GM18858 (cell line): ENCODE measurements at regions not wholly inside any gene's neighbourhood (a gene's known extent, or its start where the extent isn't known, plus 50 kb on each side); places are given as distances from the start of the nearest gene placed in this dataset.
"Not testable (repeated sequence)": the region's sequence is repeated elsewhere in the genome, so short reads cannot be mapped to it uniquely, and the experiment has no call there.

Source experiments
- ATAC-seq: cut with Tn5 transposase; IDR thresholded peaks from one replicate; pipeline ENCODE4 v1.9.1; 2021; ENCODE audit not compliant: unreplicated experiment

- no peak for ATAC-seq
Measured at GRCh38 chr1:157369808-157370521, 182.3 kb downstream of the FCRL5 start.

- ATAC-seq, result not testable (repeated sequence)
Measured at GRCh38 chr1:157368941-157369340, 183.4 kb downstream of the FCRL5 start.

GRCh38 chr1:157368363-157368762, 184.0 kb downstream of the FCRL5 start:
- ATAC-seq, result no peak

DNA sequence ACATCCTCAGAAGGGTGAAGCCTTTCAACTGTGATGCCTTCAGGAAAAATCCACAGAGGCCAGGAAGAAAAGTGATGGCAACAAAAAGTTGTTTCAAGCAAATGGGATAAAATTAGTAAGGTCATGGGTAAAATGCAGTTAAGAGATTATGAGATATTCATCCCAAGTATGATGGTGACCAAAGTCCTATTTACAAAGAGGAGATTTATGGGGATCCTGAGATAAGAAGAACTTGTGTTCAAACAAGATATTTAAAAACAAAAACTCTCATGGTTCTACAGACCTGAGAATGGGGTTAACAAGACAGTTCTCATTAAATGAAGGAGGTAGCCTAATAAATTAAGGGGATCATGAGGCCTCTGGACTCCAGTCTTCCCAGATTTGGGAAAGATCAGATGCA, 184.4 kb downstream of the FCRL5 start:
- ATAC-seq, result no peak

- ATAC-seq, result no peak
Measured at GRCh38 chr1:157367091-157367739, 185.1 kb downstream of the FCRL5 start.

GRCh38 chr1:157364612-157365011, 187.7 kb downstream of the FCRL5 start:
- no peak for ATAC-seq

- ATAC-seq, result no peak
Measured at GRCh38 chr1:157363660-157364140, 188.6 kb downstream of the FCRL5 start.

GRCh38 chr1:157360023-157360390, 192.3 kb downstream of the FCRL5 start:
- no peak for ATAC-seq

DNA sequence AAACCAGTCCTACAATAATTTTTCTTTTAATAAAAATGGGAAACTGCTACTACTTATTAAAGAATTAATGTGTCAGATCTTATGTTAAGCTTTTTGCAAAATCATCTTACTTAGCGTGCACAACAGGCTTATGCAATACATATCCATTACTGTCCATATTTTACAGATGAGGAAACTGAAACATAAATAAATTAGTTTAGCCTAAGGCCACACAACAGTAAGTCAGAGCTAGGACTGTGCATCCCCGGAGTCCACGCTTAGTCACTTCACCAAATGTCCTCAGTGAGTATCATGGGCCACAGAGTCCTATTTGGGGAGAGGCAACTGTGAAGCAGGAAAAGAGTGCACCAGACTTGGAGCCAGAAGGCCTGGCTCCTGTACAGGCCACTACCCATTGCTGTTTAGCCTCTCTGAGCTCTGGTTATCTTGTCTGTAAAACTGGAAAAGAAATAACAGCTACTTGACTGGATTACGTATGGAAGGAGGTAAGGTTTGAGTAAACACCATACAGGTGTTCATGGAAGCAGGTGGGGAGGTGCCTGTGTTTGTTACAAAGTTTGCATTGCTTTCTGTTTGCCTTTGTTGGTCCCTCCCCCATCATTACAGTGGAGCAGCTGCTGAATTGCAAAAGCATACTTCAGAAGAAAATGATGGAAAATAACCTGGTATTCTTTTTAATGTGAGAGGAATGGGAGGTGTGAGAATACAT, 192.8 kb downstream of the FCRL5 start:
- no peak for ATAC-seq

DNA sequence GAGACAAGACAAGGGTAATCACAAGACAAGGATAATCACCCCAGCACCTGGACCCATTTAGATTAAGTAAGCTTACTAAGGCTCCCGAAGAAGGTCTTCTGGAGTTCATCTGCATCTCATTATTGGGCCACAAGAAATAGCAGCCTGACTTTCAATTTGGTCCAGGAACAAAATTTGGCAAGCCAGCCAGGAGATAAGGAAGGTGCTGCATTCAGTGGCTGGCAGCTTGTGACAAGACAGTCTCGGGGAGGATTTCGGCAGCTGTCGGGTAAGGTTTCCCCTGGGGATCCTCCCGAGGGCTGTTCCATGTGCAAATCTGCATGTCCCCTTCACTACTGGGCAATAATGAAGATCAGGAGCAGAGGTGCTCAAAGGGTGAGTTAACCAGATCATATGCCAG, 195.2 kb downstream of the FCRL5 start:
- no peak for ATAC-seq

GRCh38 chr1:157356601-157357000, 195.7 kb downstream of the FCRL5 start:
- ATAC-seq, result no peak

DNA sequence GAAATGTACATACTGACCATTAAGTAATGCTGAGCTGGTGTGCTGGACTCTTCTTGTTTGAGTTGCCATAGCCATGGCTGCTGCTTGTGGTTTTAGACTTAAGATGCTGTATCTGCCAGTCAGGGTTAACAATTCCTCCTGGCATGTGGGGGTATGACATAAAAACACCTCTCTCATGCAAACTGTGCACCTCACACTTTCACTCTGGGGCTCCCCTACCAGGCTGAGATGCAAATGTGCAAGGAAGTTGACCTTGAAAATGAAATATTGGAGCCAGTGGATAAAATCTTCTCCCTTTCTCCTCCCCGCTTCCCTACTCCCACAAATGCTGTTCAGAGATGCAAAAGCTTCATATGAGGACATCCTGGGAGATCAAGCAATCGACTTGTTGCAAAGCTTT, 198.8 kb downstream of the FCRL5 start:
- ATAC-seq, result no peak

DNA sequence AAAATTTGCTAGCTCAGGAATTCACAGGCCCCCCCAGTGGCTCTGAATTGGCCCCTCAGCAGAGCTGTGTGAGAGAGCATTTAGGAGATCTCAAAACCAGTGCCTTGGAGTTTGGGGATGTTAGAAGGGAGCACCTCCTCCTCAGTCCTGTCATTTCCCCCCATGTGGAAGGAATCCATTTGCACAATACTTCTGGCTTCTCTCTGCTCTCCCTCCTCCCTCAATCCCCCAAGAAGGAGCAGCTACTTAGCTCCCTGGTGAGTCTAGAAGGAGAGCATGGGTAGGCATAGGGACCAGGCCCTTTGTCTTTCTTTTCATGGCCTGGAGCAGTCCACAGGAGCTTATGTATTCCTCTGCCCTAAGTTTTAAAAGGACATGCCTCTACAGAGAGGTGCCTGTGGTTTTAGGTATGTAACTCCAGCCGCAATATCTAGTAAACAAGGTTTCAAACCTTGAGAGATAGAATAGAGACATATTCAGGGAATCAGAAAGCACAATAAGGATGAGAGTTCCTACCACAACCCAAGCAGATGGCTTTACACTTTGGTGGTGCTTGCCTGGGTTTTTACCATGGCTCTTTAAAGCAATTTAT, 199.4 kb downstream of the FCRL5 start:
- ATAC-seq, result no peak

GRCh38 chr1:157352216-157352615, 200.1 kb downstream of the FCRL5 start:
- no peak for ATAC-seq

DNA sequence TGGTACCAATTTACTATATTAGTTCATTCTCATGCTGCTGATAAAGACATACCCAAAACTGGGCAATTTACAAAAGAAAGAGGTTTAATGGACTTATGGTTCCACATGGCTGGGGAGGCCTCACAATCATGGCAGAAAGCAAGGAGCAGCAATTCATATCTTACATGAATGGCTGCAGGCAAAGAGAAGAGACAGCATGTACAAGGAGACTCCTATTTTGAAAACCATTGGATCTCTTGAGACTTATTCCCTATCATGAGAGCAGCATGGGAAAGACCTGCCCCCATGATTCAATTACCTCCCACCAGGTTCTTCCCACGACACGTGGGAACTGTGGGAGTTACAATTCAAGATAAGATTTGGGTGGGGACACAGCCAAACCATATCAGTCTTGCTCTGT, 200.5 kb downstream of the FCRL5 start:
- ATAC-seq, result not testable (repeated sequence)

- no peak for ATAC-seq
Measured at GRCh38 chr1:157348538-157349480, 203.5 kb downstream of the FCRL5 start.

- no peak for ATAC-seq
Measured at GRCh38 chr1:157347506-157347905, 204.8 kb downstream of the FCRL5 start.

GRCh38 chr1:157337785-157338184, 199.6 kb upstream of the ETV3 start:
- ATAC-seq, result not testable (repeated sequence)

- no peak for ATAC-seq
Measured at GRCh38 chr1:157335056-157335455, 196.9 kb upstream of the ETV3 start.

DNA sequence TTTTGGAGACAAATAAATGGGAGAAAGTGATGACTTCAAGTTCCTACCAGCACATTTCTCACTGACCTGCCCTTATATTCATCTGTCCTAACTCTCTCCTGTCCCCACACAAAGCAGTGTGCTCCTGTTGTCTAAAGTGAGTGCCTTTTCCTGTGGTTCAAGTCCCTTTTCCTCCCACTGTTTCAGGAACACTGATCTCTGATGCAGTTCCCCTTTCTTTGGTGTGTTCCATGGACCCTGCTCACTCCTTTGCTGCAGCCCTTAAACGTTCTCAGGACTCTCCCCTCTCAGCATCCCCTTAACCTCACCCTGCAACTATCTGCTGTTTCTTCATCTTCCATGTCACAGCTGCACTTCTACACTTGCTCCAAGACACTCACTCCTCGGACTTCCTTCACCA, 195.8 kb upstream of the ETV3 start:
- ATAC-seq, result no peak

DNA sequence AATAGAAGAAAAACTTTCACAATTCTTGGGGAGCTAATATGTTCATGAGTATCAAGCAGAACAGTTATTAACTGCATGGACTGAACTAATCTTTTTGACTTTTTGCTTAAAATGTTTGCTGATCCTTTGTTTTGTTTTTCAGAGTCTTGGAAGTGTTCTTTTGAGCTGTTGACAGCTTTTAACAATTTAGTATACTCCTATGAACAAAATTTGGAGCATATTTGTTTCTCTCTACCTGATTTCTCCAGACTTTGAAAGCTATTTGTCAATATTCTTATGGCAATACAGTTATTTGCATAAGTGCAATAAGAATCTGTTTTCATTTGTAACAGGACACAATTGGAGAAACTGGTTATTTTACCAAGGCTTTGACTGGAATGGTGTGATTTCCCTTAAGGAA, 192.0 kb upstream of the ETV3 start:
- ATAC-seq, result not testable (repeated sequence)
